GM18499 (cell line): ENCODE measurements at regions not wholly inside any gene's neighbourhood (a gene's known extent, or its start where the extent isn't known, plus 50 kb on each side); places are given as distances from the start of the nearest gene placed in this dataset.

Experiments
- ATAC-seq: cut with Tn5 transposase; IDR thresholded peaks from one replicate; pipeline ENCODE4 v1.9.1; 2021; ENCODE audit warnings: moderate number of reproducible peaks; ENCODE audit not compliant: insufficient read depth, unreplicated experiment

DNA sequence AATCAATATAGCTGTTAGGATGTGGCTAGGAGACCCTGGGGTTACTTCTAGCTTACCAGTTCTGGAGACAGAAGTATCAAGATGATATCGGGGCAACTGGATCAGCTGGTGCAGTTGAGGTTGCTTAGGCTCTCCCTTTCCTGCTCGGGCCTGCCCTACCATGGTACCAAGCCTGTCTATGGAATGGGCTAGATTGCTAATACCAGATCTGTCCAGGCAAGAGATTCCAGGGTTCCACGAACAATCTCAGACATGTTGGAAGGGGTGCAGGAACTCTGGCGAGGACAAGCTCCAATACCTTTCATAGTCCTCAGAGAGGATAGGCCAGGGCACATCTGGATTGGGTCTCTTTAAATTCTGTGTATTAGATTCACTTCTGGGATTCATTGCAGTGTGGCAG is 53.8 kb downstream of the ADM start:
- no peak for ATAC-seq

DNA sequence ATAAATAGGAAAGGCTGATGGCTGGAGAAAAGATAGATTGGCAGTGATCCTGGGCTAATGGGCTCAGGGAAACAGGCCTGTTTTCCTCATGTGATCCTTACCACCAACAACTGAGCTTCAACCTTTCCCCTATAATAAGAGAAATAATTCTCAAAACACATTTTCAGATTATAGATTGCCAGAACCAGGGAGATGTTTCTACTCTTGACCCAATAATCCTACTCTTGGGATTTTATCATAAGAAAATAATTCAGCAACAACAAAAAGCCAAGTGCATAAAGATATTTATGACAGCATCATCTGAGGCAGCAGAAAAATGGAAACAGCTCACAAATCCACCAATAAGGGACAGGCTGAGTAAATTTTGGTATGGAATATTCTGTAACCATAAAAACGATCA is 54.3 kb downstream of the ADM start:
- no peak for ATAC-seq

- ATAC-seq: no peak
These were observed 56.0 kb downstream of the ADM start for GRCh38 chr11:10360835-10361234.

DNA sequence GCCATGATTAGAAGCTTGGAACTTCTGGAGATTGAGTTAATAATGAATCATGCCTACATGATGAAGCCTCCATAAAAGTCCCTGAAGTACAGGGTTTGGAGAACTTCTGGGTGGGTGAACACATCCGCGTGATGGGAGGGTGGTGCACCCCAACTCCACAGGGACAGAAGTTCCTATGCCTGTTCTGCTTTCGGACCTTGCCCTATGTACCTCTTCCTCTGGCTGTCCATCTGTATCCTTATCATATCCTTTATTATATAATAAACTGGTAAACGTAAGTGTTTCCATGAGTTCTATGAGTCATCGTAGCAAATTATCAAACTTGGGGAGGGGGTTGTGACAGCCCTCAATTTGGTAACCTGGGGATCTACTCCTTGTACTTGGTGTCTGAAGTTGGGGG is 60.2 kb downstream of the ADM start:
- ATAC-seq: no peak

- peak; percentile 76 for ATAC-seq
These were observed 61.9 kb downstream of the ADM start for GRCh38 chr11:10366568-10367331.

DNA sequence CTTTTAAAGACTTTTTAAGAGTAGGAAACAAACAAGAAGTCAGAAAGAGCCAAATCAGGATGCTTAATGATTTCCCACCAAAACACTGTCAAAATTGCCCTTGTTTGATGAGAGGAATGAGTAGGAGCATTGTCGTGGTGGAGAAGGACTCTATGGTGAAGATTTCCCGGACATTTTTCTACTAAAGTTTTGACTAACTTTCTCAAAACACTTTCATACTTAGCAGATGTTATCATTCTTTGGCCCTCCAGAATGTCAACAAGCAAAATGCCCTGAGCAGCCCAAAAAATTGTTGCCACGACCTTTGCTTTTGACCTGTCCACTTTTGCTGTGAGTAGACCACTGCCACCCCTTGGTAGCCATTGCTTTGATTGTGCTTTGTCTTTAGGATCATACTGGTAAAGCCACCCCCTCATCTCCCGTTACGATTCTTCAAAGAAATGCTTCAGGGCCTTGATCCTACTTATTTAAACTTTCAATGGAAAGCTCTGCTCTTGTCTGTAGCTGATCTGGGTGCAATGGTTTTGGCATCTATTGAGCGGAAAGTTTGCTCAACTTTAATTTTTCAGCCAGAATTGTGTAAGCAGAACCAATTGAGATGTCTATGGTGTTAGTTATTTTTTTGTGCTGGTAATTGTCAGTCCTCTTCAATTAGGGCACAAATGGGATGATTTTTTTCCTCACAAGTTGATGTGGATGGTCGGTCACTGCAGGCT is 67.2 kb downstream of the ADM start:
- no peak for ATAC-seq

GRCh38 chr11:10373340-10373739 is 68.5 kb downstream of the ADM start:
- ATAC-seq: no peak

DNA sequence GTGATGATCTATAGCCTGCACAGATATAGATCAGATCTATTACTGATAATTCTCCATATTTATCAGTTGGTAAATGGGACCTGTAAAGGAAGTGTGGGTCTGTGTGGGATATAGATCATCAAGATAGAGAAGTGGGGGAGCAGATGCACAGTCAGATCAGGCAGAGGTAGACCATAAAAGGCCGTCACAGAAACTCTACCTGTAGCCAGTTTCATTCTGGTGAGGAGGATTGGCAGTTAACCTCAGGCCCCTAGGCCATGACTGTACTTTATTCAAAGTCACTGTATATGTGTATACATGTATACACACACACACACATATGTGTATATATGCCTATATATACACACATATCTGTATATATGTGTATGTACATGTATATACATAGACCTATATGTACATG is 69.1 kb downstream of the ADM start:
- ATAC-seq: no peak

DNA sequence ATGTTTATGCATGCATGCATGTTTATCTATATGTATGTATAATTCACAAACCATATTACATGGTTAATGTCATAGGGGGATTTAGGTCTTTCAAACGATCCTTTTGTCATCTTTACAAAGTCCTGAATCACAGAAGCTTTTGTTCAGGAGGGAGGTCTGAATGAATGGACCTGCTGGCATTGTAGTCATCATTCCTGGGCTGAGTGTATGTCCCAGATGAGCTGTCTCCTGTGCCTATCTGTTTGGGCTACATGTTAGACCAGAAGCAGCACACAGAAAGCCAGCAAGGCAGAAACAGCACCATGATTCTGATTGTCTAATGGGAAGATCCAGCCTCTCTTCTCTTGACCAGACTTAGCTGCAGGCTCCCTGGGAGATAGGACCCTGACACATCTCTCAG is 69.5 kb downstream of the ADM start:
- no peak for ATAC-seq

GRCh38 chr11:10375280-10375971 is 70.6 kb downstream of the ADM start:
- ATAC-seq: no peak

DNA sequence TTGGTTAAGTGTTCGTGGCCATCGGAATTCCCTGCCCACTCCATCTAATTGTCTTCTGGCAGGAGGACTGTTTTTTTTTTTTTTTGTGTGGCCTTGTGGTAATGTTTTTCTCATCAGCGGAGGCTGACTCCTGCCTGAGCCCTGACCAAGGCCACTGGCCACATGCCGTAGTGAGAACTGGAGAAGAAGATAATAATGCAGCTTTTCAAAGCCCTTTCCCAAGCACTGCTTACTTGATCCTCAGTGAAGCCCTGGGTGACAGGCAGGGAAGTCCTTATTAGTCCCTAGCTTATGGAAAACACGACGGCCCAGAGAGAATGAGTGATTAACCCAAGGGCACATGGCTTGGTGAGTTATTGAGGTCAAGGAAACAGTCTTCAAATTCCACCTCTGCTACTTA is 71.2 kb downstream of the ADM start:
- ATAC-seq: no peak

GRCh38 chr11:10377183-10377582 is 72.3 kb downstream of the ADM start:
- ATAC-seq: no peak

DNA sequence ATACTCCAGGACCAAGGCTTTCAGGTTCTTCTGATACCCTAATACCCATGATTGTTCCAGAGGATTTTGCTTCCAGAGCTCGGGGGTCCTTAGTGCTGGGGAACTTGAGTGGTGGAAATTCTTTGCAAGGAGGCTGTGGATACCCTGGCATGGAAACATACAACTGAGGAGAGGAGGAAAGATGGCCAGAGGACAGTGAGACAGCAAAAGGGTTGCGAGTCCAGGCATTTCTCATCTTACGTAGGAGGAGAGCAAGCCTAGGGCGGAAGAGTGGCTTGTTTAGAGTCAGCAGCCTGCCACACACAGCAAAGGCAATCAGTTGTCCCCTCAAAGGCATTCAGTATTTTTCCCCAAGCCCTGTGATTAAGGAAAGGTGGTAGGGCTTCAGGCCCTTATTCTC is 73.5 kb downstream of the ADM start:
- no peak for ATAC-seq

DNA sequence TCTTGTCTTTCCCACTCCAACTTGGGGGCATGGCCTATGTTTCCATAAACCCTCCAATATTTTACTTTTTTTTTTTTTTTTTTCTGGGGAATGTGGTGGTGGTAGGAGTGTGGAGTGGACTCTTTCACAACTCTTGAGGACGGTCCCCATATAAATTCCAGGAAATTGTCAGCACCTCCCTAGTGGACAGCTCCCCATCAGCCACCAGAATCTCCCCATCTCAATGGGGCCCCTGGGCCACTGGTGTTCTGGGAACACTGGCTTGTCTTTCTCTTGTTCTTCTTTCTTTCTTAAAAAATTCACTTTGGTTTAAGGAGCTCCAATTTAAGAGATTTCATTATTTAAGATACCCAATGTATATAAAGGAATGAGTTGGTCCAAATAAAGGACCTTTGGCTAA is 74.1 kb downstream of the ADM start:
- ATAC-seq: no peak

- no peak for ATAC-seq
These were observed 74.6 kb downstream of the ADM start for GRCh38 chr11:10379426-10379825.

- ATAC-seq: no peak
These were observed 75.0 kb upstream of the AMPD3 start for GRCh38 chr11:10379871-10380568.

DNA sequence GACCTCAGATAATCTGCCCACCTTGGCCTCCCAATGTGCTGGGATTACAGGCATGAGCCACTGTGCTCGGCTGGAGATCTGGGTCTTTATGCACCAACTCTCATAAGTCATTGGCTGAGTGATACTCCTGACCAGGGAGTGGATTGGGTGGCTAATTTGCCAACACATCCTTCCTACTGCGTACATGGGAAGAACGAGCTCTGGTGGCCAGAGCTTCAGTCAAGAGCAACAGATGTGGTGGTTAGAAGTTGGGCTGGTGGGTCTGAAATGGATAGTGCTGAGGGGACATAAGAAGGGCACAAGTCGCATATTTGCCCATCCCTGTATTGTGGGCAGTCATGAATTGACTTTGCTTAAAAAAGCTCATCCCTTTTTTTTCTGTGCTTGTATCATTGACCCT is 74.1 kb upstream of the AMPD3 start:
- no peak for ATAC-seq

- ATAC-seq: no peak
These were observed 73.3 kb upstream of the AMPD3 start for GRCh38 chr11:10381736-10382135.

DNA sequence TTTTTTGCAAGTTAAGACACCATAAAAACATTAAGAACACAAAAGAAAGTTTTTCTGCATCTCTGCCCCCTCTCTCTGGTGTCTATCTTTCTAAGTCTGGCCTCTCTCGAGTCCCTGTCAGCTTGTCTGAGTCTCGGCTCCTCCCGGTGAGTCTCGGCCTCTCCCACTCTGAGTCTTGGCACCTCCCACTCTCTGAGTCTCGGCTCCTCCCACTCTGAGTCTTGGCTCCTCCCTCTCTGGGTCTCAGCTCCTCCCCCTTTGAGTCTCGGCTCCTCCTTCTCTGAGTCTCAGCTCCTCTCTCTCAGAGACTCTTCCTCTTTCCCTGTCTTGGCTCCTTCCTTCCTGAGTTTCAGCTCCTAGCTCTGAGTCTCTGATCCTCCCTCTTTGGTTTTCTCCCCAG is 72.5 kb upstream of the AMPD3 start:
- no peak for ATAC-seq

GRCh38 chr11:10385696-10386095 is 69.4 kb upstream of the AMPD3 start:
- no peak for ATAC-seq

DNA sequence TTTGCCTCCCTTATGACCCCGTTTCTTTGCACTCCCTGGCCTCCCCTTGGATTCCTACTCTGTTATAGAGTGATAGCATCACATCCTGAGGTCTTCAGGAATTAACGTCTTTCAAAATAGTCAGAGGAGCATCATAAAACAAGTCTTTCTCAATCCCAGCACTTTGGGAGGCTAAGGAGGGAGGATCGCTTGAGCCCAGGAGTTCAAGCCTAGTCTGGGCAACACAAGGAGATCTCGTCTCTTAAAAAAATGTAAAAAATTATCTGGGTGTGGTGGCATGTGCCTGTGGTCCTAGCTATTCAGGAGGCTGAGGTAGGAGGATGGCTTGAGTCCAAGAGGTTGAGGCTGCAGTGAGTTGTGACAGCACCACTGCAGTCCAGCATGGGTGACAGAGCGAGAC is 68.7 kb upstream of the AMPD3 start:
- ATAC-seq: no peak
